KMS-11 (cell line): ENCODE measurements at regions not wholly inside any gene's neighbourhood (a gene's known extent, or its start where the extent isn't known, plus 50 kb on each side); places are given as distances from the start of the nearest gene placed in this dataset.
A peak's percentile ranks its signal among the peaks of the same experiment; 100 is the strongest.

ENCODE experiments used
- H2AFZ ChIP-seq: fragments of 200-600 bp; sonication (generic); 2 replicates; pipeline ENCODE4 v1.6.1; 2016; ENCODE audit warnings: antibody characterized with exemption, mixed run types, low read depth
- H3K27ac ChIP-seq: fragments of 200-600 bp; sonication (generic); 2 replicates; pipeline ENCODE4 v1.6.1; 2016; ENCODE audit warnings: mild to moderate bottlenecking, mixed run types
- H3K27me3 ChIP-seq: fragments of 200-600 bp; sonication (generic); 2 replicates; pipeline ENCODE4 v1.6.1; 2017; ENCODE audit warnings: mild to moderate bottlenecking, low read depth, mixed run types, moderate library complexity; ENCODE audit not compliant: insufficient read depth
- H3K36me3 ChIP-seq: fragments of 200-600 bp; sonication (generic); 2 replicates; pipeline ENCODE4 v1.6.1; 2017; ENCODE audit warnings: mild to moderate bottlenecking, mixed run types; ENCODE audit not compliant: insufficient read depth
- H3K4me1 ChIP-seq: fragments of 200-600 bp; sonication (generic); 2 replicates; pipeline ENCODE4 v1.6.1; 2016; ENCODE audit warnings: mild to moderate bottlenecking, low read depth, mixed run types; ENCODE audit not compliant: poor library complexity, severe bottlenecking
- H3K4me2 ChIP-seq: fragments of 200-600 bp; sonication (generic); 2 replicates; pipeline ENCODE4 v1.7.0; 2016; ENCODE audit warnings: mild to moderate bottlenecking, mixed run types
- H3K4me3 ChIP-seq: fragments of 200-600 bp; sonication (generic); IDR thresholded peaks from 2 replicates; pipeline ENCODE4 v1.6.1; 2017; ENCODE audit warnings: low read depth, low read length, mixed read lengths; ENCODE audit not compliant: insufficient read depth
- H3K79me2 ChIP-seq: fragments of 200-600 bp; sonication (generic); 2 replicates; pipeline ENCODE4 v1.6.1; 2016; ENCODE audit warnings: low read depth, mixed run types; ENCODE audit not compliant: insufficient read depth
- H3K9ac ChIP-seq: fragments of 200-600 bp; sonication (generic); 2 replicates; pipeline ENCODE4 v1.6.1; 2016; ENCODE audit warnings: mild to moderate bottlenecking, mixed run types
- H4K20me1 ChIP-seq: fragments of 200-600 bp; sonication (generic); 2 replicates; pipeline ENCODE4 v1.6.1; 2016; ENCODE audit warnings: mild to moderate bottlenecking, mixed run types; ENCODE audit not compliant: insufficient read depth
- CTCF ChIP-seq: fragments of 200-600 bp; sonication (generic); conservative IDR thresholded peaks from 2 replicates; pipeline ENCODE4 v1.6.1; 2017; ENCODE audit warnings: low read depth, mild to moderate bottlenecking, antibody characterized with exemption, low read length, moderate library complexity, mixed read lengths

- no peak overlapping the region for H3K9ac ChIP-seq
- H2AFZ ChIP-seq, result no peak overlapping the region
- H3K79me2 ChIP-seq, result no peaks in the 10 kb centered on the region
- no peak overlapping the region for H3K4me2 ChIP-seq
- peaks cover 29% of the 10 kb centered on the region for H3K4me1 ChIP-seq
- no peaks in the 10 kb centered on the region for H4K20me1 ChIP-seq
- H3K27ac ChIP-seq, result no peak overlapping the region
- no peak overlapping the region for H3K4me3 ChIP-seq
- TF ChIP-seq CTCF, result no peak
- H3K36me3 ChIP-seq, result no peaks in the 10 kb centered on the region
- no peaks in the 10 kb centered on the region for H3K27me3 ChIP-seq
Observed at GRCh38 chr5:56676091-56676768, 139.1 kb upstream of the MAP3K1 start.

GRCh38 chr5:56674441-56674840 is 140.9 kb upstream of the MAP3K1 start:
- Histone ChIP-seq H2AFZ (no peak overlapping the region), H3K9ac (no peak overlapping the region), H3K36me3 (no peaks in the 10 kb centered on the region), H3K4me3 (no peak overlapping the region), H3K27ac (no peak overlapping the region), H4K20me1 (no peaks in the 10 kb centered on the region), H3K27me3 (no peaks in the 10 kb centered on the region), H3K79me2 (no peaks in the 10 kb centered on the region), H3K4me2 (no peak overlapping the region), H3K4me1 (peaks cover 40% of the 10 kb centered on the region)
- TF ChIP-seq CTCF, result no peak

GRCh38 chr5:56673171-56673570 is 142.2 kb upstream of the MAP3K1 start:
- Histone ChIP-seq H3K27me3 (no peaks in the 10 kb centered on the region), H4K20me1 (no peaks in the 10 kb centered on the region), H3K4me3 (no peak overlapping the region), H2AFZ (no peak overlapping the region), H3K4me1 (peaks cover 52% of the 10 kb centered on the region), H3K36me3 (no peaks in the 10 kb centered on the region), H3K9ac (no peak overlapping the region), H3K79me2 (no peaks in the 10 kb centered on the region), H3K27ac (no peak overlapping the region), H3K4me2 (no peak overlapping the region)
- no peak for TF ChIP-seq CTCF

- no peak overlapping the region for H2AFZ ChIP-seq
- H3K4me2 ChIP-seq, result peak overlapping the region; percentile 81
- no peaks in the 10 kb centered on the region for H3K36me3 ChIP-seq
- H3K79me2 ChIP-seq, result no peaks in the 10 kb centered on the region
- peak overlapping the region; percentile 88; the same call in 1 of the 2 replicates for H3K27ac ChIP-seq
- no peaks in the 10 kb centered on the region for H3K27me3 ChIP-seq
- no peak for TF ChIP-seq CTCF
- H4K20me1 ChIP-seq, result no peaks in the 10 kb centered on the region
- H3K4me1 ChIP-seq, result peaks cover 66% of the 10 kb centered on the region
- H3K4me3 ChIP-seq, result no peak overlapping the region
- no peak overlapping the region for H3K9ac ChIP-seq
Observed at GRCh38 chr5:56671571-56671970, 143.8 kb upstream of the MAP3K1 start.
